ENCODE measurements at regions not wholly inside any gene's neighbourhood (a gene's known extent, or its start where the extent isn't known, plus 50 kb on each side); places are given as distances from the start of the nearest gene placed in this dataset.

DNA sequence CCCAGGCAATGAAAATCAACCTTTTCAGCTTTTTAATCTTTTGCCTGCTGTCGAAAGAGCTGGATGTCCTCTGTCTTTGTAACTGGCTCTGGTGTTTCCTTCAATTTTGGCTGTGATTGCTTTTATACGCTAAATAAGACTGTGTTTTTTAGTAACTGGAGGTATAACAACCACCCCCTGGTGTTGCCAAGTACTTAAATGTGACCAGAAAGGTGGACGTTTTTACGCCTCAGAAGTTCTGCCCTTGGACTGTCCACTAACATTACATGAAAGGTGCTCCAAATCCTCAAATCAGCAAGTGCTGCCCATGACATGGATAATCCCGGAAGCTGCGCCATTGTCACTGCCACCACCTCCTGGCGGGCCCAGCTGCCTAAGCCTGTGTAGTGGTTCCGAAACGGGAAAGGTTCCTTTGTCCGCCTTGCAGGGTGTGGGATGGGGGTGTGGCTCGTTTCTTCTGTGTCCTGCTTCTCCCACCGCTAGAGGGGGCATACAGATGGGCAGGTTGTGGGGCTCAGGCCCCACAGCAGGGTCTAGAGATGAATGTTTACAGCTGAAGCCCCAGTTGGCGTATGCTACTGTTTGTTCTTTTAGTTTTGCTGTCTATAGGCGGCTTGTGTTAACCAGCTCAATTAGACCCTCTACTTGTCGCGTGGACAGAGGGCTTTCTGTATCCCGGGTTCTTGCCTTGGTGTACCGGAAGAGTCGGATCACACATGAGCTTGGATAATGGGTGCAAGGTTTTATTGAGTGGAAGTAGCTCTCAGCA, 82.2 kb upstream of the SEPTIN5 start:
- H3K27ac ChIP-seq (ENCODE audit: insufficient read depth, low read length, poor library complexity, severe bottlenecking) = no peak overlapping the region
- peaks cover 6% of the 10 kb centered on the region for H3K4me1 ChIP-seq (ENCODE audit: control insufficient read depth, insufficient read depth, low read length, poor library complexity, severe bottlenecking)
- no peaks in the 10 kb centered on the region for H3K27me3 ChIP-seq (replicated peaks; ENCODE audit: control insufficient read depth, insufficient read depth, low read length, poor library complexity, severe bottlenecking)
- no peak for DNase-seq
- no peak overlapping the region for H3K4me3 ChIP-seq (ENCODE audit: insufficient read depth, low read depth, low read length, poor library complexity, severe bottlenecking)
- H3K36me3 ChIP-seq (ENCODE audit: control insufficient read depth, insufficient read depth, low read length) = no peaks in the 10 kb centered on the region
- no peaks in the 10 kb centered on the region for H3K9me3 ChIP-seq (ENCODE audit: control insufficient read depth, low read length)

DNA sequence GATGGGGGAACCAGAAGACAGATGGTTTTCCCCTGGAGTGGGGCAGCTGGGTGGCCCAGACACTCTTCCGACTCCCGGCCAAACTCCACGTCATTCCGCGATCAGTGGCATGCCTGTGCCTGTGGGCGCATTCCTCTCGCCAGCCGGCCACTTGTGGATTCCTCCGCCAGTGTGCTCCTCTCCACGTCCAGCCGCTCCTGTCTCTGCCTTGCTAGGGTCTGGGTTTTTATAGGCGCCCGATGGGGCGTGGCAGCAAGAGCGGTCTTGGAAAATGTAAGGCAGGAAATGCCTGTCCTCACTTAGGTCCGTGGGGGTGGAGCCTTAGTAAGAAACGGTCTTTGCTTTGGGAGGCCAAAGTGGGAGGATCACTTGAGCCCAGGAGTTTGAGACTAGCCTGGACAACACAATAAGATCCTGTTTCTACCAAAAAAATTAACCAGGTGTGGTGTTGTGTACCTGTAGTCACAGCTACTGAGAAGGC, 81.6 kb upstream of the SEPTIN5 start:
- peaks cover 6% of the 10 kb centered on the region for H3K4me1 ChIP-seq (ENCODE audit: control insufficient read depth, insufficient read depth, low read length, poor library complexity, severe bottlenecking)
- H3K4me3 ChIP-seq (ENCODE audit: insufficient read depth, low read depth, low read length, poor library complexity, severe bottlenecking) = no peak overlapping the region
- no peak overlapping the region for H3K27ac ChIP-seq (ENCODE audit: insufficient read depth, low read length, poor library complexity, severe bottlenecking)
- no peaks in the 10 kb centered on the region for H3K27me3 ChIP-seq (replicated peaks; ENCODE audit: control insufficient read depth, insufficient read depth, low read length, poor library complexity, severe bottlenecking)
- no peak for DNase-seq
- no peaks in the 10 kb centered on the region for H3K36me3 ChIP-seq (ENCODE audit: control insufficient read depth, insufficient read depth, low read length)
- H3K9me3 ChIP-seq (ENCODE audit: control insufficient read depth, low read length) = no peaks in the 10 kb centered on the region

DNA sequence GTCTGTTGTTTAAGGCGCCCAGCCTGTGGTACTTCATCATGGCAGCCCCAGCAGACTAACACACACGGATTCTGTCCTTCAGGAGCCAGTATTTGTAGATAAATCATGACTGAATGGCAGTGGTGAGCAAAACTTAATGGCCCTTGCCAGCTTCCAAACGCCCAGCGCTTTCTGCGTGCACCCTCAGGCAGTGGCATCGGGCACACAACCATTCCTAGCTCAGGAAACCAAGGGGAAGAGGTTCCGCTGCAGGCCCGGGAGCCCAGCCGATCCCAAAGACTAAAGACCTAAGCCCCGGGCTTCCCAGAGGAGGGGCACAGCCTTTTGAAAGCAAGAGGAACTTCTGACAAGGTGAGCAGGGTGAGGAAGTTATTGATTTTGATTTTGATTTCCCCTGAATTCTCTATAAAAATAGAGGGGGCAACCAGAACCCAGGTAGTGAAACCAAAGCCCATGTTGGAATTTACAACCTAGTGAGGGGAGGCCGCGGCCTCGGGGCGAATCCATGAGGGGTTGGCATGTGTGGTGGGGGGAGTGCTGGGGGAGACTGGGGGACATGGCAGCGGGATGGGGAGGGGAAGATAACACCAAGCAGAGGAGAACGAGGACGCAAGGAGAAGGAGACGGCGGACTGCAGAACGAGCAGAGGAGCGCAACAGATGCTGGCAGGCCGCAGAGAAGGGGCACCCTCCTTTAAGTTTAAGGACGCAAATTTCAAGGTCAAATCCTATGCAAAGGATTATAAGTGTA, 79.9 kb upstream of the SEPTIN5 start:
- Histone ChIP-seq H3K36me3 (ENCODE audit: control insufficient read depth, insufficient read depth, low read length) (no peaks in the 10 kb centered on the region), H3K27me3 (replicated peaks; ENCODE audit: control insufficient read depth, insufficient read depth, low read length, poor library complexity, severe bottlenecking) (no peaks in the 10 kb centered on the region), H3K27ac (ENCODE audit: insufficient read depth, low read length, poor library complexity, severe bottlenecking) (no peak overlapping the region), H3K9me3 (ENCODE audit: control insufficient read depth, low read length) (no peaks in the 10 kb centered on the region), H3K4me1 (ENCODE audit: control insufficient read depth, insufficient read depth, low read length, poor library complexity, severe bottlenecking) (peaks cover 6% of the 10 kb centered on the region), H3K4me3 (ENCODE audit: insufficient read depth, low read depth, low read length, poor library complexity, severe bottlenecking) (no peak overlapping the region)
- DNase-seq = no peak

DNA sequence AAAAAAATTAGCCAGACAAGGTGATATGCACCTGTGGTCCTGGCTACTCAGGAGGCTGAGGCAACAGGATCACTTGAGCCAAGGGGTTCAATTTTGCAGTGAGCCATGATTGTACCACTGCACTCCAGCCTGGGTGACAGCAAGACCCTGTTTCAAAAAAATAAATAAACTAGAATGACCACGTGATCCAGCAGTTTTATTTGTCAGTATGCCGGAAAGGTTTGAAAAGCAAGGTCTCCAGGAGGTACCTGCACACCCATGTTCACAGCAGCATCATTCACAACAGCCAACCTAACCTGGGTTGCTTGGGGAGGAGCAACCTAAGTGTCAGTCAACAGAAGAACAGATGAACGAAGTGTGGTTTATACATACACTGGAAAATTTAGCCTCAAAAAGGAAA, 78.7 kb upstream of the SEPTIN5 start:
- Histone ChIP-seq H3K27me3 (replicated peaks; ENCODE audit: control insufficient read depth, insufficient read depth, low read length, poor library complexity, severe bottlenecking) (no peaks in the 10 kb centered on the region), H3K4me3 (ENCODE audit: insufficient read depth, low read depth, low read length, poor library complexity, severe bottlenecking) (no peak overlapping the region), H3K36me3 (ENCODE audit: control insufficient read depth, insufficient read depth, low read length) (no peaks in the 10 kb centered on the region), H3K4me1 (ENCODE audit: control insufficient read depth, insufficient read depth, low read length, poor library complexity, severe bottlenecking) (no peaks in the 10 kb centered on the region), H3K27ac (ENCODE audit: insufficient read depth, low read length, poor library complexity, severe bottlenecking) (no peak overlapping the region), H3K9me3 (ENCODE audit: control insufficient read depth, low read length) (no peaks in the 10 kb centered on the region)
- DNase-seq = no peak

DNA sequence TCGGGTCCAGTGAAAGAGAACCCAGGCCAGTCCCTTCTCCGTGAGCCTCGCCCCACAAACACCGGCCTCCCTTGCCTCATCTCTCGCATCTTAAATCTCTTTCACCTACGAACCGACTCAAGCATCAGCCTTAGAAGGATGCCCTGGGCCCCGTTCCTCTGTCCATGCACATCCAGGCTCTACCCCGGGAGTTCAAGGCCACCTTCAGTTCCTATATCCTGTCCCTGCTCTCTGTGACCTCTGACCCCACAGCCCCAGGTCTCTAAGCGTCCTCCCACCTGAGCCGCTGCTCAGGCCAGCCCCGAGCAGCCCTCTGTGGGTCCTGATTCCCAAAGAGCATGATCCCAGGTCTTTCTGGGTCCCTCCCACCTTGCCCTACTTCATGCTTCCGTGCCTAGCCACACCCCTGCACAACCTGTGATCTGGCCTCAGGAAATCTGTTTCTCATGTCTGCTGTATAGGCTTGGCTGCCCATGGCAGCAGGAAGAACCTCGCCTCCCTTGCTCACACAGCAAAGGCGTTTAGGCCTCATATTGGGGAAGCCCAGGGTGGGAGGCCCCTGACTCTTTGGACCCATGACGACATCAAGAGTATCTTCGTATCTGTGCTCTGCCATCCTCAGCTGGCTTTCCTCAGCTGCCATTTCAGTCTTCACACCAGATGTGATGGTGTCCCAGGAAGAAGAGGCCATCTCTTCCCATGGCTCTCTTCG, 77.5 kb upstream of the SEPTIN5 start:
- H3K4me1 ChIP-seq (ENCODE audit: control insufficient read depth, insufficient read depth, low read length, poor library complexity, severe bottlenecking) = no peaks in the 10 kb centered on the region
- no peaks in the 10 kb centered on the region for H3K9me3 ChIP-seq (ENCODE audit: control insufficient read depth, low read length)
- no peak overlapping the region for H3K4me3 ChIP-seq (ENCODE audit: insufficient read depth, low read depth, low read length, poor library complexity, severe bottlenecking)
- no peaks in the 10 kb centered on the region for H3K36me3 ChIP-seq (ENCODE audit: control insufficient read depth, insufficient read depth, low read length)
- H3K27me3 ChIP-seq (replicated peaks; ENCODE audit: control insufficient read depth, insufficient read depth, low read length, poor library complexity, severe bottlenecking) = no peaks in the 10 kb centered on the region
- no peak overlapping the region for H3K27ac ChIP-seq (ENCODE audit: insufficient read depth, low read length, poor library complexity, severe bottlenecking)
- DNase-seq = no peak

DNA sequence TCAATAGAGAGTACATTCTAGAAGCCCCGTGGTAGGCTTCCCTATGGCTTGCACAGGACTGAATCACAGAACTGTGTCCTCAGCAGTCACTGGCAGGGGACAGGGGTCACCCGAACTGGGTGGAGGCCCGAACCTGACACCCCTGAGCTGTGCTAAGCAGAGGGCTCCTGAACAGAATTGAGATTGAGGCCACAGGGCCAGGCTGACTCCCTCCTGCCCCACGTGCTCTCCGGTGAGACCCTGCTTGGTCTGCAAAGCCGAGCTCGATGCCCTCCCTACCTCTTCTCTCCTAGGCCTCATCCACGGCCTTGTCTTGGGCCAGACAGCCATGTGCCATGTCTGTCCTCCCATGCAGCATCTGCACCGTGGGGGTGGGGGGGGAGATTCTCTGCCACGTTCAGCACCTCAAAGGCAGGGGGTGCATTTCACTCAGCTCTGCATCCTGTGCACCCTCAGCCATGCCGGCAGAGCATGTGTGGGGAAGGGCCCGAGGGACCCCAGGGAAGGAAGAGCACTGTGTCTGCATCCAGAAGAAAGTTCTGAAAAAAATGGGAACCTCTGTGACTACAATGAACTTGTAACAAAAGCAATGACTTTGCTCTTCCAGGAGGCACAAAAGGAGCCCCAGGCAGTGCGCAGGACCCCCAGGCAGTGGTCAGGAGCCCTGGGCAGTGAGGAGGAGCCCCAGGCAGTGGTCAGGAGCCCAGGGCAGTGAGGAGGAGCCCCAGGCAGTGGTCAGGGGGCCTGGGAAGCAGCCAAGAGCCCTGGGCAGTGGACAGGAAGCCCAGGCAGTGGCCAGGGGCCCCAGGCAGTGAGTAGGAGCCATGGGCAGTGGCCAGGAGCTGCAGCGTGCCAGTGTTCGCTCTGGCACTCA, 76.7 kb upstream of the SEPTIN5 start:
- Histone ChIP-seq H3K4me3 (ENCODE audit: insufficient read depth, low read depth, low read length, poor library complexity, severe bottlenecking) (no peak overlapping the region), H3K4me1 (ENCODE audit: control insufficient read depth, insufficient read depth, low read length, poor library complexity, severe bottlenecking) (no peaks in the 10 kb centered on the region), H3K27ac (ENCODE audit: insufficient read depth, low read length, poor library complexity, severe bottlenecking) (no peak overlapping the region), H3K36me3 (ENCODE audit: control insufficient read depth, insufficient read depth, low read length) (no peaks in the 10 kb centered on the region), H3K9me3 (ENCODE audit: control insufficient read depth, low read length) (no peaks in the 10 kb centered on the region), H3K27me3 (replicated peaks; ENCODE audit: control insufficient read depth, insufficient read depth, low read length, poor library complexity, severe bottlenecking) (no peaks in the 10 kb centered on the region)
- DNase-seq = no peak

DNA sequence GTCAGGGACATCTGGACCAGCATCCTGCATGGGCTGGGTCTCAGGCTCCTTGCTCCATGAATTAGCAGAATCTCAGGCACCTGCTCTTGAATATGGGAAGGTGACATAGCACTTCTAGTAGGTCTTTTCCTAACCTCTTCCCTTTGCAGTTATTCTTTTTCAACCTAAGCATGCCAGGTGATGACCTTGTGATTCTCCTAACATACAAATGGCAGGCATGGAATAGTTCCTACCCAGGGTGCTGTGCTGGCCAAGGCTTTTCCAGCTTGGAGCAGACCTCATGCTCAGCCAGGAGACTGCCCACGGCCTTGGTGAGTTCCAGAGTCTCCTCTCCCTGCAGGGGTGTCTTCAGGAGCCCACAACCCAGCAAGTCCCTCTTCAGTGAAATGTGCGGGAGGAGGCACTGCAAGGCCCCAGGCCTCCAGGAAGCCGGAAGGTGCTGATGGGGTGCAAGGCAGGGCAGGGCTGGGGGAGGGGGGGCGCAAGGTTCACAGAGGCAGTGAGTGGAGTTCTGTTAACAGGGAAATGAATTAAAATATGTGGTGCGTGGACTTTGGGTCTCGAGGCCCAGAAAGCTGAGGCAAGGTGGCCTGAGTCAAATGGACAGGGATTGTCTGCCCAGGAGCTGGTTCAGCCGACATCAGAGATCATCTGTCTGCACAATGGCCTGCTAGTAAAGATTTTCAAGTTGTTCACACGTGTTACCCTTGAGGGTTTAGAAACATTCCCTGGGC, 75.9 kb upstream of the SEPTIN5 start:
- Histone ChIP-seq H3K4me1 (ENCODE audit: control insufficient read depth, insufficient read depth, low read length, poor library complexity, severe bottlenecking) (no peaks in the 10 kb centered on the region), H3K27me3 (replicated peaks; ENCODE audit: control insufficient read depth, insufficient read depth, low read length, poor library complexity, severe bottlenecking) (no peaks in the 10 kb centered on the region), H3K9me3 (ENCODE audit: control insufficient read depth, low read length) (no peaks in the 10 kb centered on the region), H3K36me3 (ENCODE audit: control insufficient read depth, insufficient read depth, low read length) (no peaks in the 10 kb centered on the region), H3K27ac (ENCODE audit: insufficient read depth, low read length, poor library complexity, severe bottlenecking) (no peak overlapping the region), H3K4me3 (ENCODE audit: insufficient read depth, low read depth, low read length, poor library complexity, severe bottlenecking) (no peak overlapping the region)
- no peak for DNase-seq

DNA sequence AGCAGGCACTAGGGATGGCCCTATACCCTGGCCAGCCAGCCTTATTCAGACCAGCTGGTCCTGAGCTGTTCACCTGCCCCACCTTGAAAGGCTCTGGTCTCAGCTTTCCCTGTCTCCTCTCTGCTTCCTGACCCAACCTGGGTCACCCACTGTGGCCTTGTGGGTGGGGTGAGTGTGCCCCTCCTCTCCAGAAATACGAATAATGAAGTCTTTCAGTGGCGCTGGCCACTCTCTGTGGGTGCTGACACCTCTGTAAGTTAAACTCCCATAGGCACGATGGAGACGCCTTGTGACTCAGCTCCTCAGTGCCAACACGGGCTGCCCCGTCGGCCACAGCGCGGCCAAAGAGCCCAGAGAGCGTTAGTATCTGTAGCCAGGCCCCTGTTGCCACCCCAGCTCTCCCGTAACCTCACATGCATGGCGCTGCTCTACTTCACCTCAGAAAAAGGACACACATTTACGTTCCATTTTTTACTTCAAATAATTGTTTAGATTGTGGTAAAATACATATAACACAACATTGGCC, 74.6 kb upstream of the SEPTIN5 start:
- Histone ChIP-seq H3K36me3 (ENCODE audit: control insufficient read depth, insufficient read depth, low read length) (no peaks in the 10 kb centered on the region), H3K9me3 (ENCODE audit: control insufficient read depth, low read length) (no peaks in the 10 kb centered on the region), H3K4me3 (ENCODE audit: insufficient read depth, low read depth, low read length, poor library complexity, severe bottlenecking) (no peak overlapping the region), H3K27me3 (replicated peaks; ENCODE audit: control insufficient read depth, insufficient read depth, low read length, poor library complexity, severe bottlenecking) (no peaks in the 10 kb centered on the region), H3K27ac (ENCODE audit: insufficient read depth, low read length, poor library complexity, severe bottlenecking) (no peak overlapping the region), H3K4me1 (ENCODE audit: control insufficient read depth, insufficient read depth, low read length, poor library complexity, severe bottlenecking) (no peaks in the 10 kb centered on the region)
- no peak for DNase-seq

DNA sequence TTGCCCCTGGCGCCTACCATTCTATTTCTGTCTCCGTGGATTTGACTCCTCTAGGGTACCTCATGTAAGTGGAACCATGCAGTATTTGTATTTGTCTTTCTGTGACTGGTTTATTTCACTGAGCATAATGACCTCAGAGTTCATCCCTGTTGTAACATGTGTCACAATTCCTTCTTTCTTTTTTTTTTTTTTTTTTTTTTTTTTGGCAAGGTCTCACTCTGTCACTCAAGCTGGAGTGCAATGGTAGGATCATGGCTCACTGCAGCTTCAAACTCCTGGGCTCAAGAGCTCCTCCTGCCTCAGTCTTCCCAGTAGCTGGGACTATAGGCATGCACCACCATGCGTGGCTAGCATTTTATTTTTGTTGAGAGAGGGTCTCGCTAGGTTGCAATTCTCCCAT, 74.0 kb upstream of the SEPTIN5 start:
- Histone ChIP-seq H3K4me1 (ENCODE audit: control insufficient read depth, insufficient read depth, low read length, poor library complexity, severe bottlenecking) (no peaks in the 10 kb centered on the region), H3K27ac (ENCODE audit: insufficient read depth, low read length, poor library complexity, severe bottlenecking) (no peak overlapping the region), H3K36me3 (ENCODE audit: control insufficient read depth, insufficient read depth, low read length) (no peaks in the 10 kb centered on the region), H3K9me3 (ENCODE audit: control insufficient read depth, low read length) (no peaks in the 10 kb centered on the region), H3K4me3 (ENCODE audit: insufficient read depth, low read depth, low read length, poor library complexity, severe bottlenecking) (no peak overlapping the region), H3K27me3 (replicated peaks; ENCODE audit: control insufficient read depth, insufficient read depth, low read length, poor library complexity, severe bottlenecking) (peaks cover 4% of the 10 kb centered on the region)
- DNase-seq = no peak
